ENCODE measurements at regions not wholly inside any gene's neighbourhood (a gene's known extent, or its start where the extent isn't known, plus 50 kb on each side); places are given as distances from the start of the nearest gene placed in this dataset.

DNA sequence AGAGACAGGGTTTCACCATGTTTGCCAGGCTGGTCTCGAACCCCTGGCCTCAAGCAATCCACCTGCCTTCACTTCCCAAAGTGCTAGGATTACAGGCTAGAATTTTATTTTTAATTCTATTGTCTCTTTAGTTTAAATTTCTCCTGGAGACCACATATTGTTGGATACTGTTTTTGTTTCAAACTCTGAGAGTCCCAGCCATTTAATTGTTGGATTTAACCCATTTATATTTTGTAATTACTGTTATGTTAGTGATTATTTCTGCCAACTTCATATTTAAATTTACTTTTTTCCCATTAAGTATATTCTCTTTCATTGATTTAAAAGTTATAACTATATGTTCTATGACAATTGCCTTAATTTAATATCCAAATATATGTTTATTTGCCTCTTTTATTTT lies 185.6 kb downstream of the ZNF248 start:
- TF ChIP-seq, protein P1, sequence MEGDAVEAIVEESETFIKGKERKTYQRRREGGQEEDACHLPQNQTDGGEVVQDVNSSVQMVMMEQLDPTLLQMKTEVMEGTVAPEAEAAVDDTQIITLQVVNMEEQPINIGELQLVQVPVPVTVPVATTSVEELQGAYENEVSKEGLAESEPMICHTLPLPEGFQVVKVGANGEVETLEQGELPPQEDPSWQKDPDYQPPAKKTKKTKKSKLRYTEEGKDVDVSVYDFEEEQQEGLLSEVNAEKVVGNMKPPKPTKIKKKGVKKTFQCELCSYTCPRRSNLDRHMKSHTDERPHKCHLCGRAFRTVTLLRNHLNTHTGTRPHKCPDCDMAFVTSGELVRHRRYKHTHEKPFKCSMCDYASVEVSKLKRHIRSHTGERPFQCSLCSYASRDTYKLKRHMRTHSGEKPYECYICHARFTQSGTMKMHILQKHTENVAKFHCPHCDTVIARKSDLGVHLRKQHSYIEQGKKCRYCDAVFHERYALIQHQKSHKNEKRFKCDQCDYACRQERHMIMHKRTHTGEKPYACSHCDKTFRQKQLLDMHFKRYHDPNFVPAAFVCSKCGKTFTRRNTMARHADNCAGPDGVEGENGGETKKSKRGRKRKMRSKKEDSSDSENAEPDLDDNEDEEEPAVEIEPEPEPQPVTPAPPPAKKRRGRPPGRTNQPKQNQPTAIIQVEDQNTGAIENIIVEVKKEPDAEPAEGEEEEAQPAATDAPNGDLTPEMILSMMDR (IDR thresholded peaks at IDR 0.05; ENCODE audit: low read length), result no peak
- no peak for TF ChIP-seq EZH2 (optimal IDR thresholded peaks at IDR 0.05; ENCODE audit: low read depth, low read length)
- TF ChIP-seq EZH2phosphoT487 (IDR thresholded peaks at IDR 0.05; ENCODE audit: low read length), result no peak

All from MM.1S (cell line).